ENCODE measurements at regions not wholly inside any gene's neighbourhood (a gene's known extent, or its start where the extent isn't known, plus 50 kb on each side); places are given as distances from the start of the nearest gene placed in this dataset.

DNA sequence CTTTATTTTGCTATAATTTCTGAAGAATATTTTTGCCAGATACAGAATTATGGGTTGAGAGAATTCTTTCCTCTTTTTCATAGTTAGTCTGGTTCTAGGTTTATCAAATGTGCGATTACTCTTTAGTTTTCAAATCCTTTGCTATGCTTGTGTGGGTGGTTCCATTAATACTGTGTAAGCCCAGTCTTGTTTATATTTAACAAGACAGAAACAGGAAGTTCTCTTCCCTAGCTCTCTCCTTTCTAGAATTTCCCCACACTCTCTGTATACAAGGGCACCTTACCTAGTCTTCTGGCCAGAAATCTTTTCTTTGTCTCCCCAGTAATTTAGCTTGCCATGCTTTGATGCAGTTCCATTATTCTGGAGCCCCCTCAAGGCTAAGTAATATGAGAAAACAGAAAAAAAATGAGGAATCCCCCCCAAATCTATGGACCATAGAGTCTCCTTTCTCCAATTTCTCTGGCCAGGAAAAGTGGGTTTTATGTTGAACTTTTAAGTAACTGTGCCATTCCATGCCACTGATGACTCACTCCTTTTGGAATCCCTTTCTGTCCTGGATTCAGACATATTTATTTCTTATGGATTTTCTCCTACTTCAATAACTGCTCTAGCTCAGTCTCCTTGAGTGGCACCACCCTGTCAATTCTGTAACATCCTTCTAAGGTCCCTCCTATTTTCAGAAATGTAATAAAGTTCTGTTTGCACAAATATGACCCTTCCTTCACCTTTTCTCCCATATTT, 1714.1 kb downstream of the EFNA5 start:
- H3K27ac ChIP-seq (ENCODE audit: low read depth, low read length): peak overlapping the region; percentile 56
- peaks cover 11% of the 10 kb centered on the region for H3K4me1 ChIP-seq (ENCODE audit: control insufficient read depth, insufficient read depth, low read length, unreplicated experiment)
- H3K4me3 ChIP-seq (ENCODE audit: low read depth, low read length): peak overlapping the region; percentile 31; the same call in 1 of the 2 replicates
- no peaks in the 10 kb centered on the region for H3K27me3 ChIP-seq (ENCODE audit: insufficient read depth, low read length)
- H2AFZ ChIP-seq (ENCODE audit: low read length, unreplicated experiment): peak overlapping the region; percentile 80
- no peaks in the 10 kb centered on the region for H3K36me3 ChIP-seq (ENCODE audit: insufficient read depth, low read length)
- no peaks in the 10 kb centered on the region for H3K79me2 ChIP-seq (ENCODE audit: control insufficient read depth, insufficient read depth, low read length, unreplicated experiment)

GRCh38 chr5:105954341-105954740, 1716.4 kb downstream of the EFNA5 start:
- Histone ChIP-seq H3K4me3 (ENCODE audit: low read depth, low read length) (no peak overlapping the region), H3K4me1 (ENCODE audit: control insufficient read depth, insufficient read depth, low read length, unreplicated experiment) (peaks cover 11% of the 10 kb centered on the region), H2AFZ (ENCODE audit: low read length, unreplicated experiment) (no peak overlapping the region), H3K27me3 (ENCODE audit: insufficient read depth, low read length) (no peaks in the 10 kb centered on the region), H3K27ac (ENCODE audit: low read depth, low read length) (no peak overlapping the region), H3K36me3 (ENCODE audit: insufficient read depth, low read length) (no peaks in the 10 kb centered on the region), H3K79me2 (ENCODE audit: control insufficient read depth, insufficient read depth, low read length, unreplicated experiment) (no peaks in the 10 kb centered on the region)

- Histone ChIP-seq H3K36me3 (ENCODE audit: insufficient read depth, low read length) (no peaks in the 10 kb centered on the region), H2AFZ (ENCODE audit: low read length, unreplicated experiment) (no peak overlapping the region), H3K27ac (ENCODE audit: low read depth, low read length) (no peak overlapping the region), H3K79me2 (ENCODE audit: control insufficient read depth, insufficient read depth, low read length, unreplicated experiment) (no peaks in the 10 kb centered on the region), H3K4me3 (ENCODE audit: low read depth, low read length) (no peak overlapping the region), H3K4me1 (ENCODE audit: control insufficient read depth, insufficient read depth, low read length, unreplicated experiment) (peaks cover 11% of the 10 kb centered on the region), H3K27me3 (ENCODE audit: insufficient read depth, low read length) (no peaks in the 10 kb centered on the region)
These were observed 1717.1 kb downstream of the EFNA5 start for GRCh38 chr5:105953616-105954015.

GRCh38 chr5:105952875-105953274, 1717.9 kb downstream of the EFNA5 start:
- no peak overlapping the region for H3K27ac ChIP-seq (ENCODE audit: low read depth, low read length)
- H2AFZ ChIP-seq (ENCODE audit: low read length, unreplicated experiment): no peak overlapping the region
- no peaks in the 10 kb centered on the region for H3K27me3 ChIP-seq (ENCODE audit: insufficient read depth, low read length)
- no peaks in the 10 kb centered on the region for H3K79me2 ChIP-seq (ENCODE audit: control insufficient read depth, insufficient read depth, low read length, unreplicated experiment)
- no peaks in the 10 kb centered on the region for H3K36me3 ChIP-seq (ENCODE audit: insufficient read depth, low read length)
- no peak overlapping the region for H3K4me3 ChIP-seq (ENCODE audit: low read depth, low read length)
- peaks cover 11% of the 10 kb centered on the region for H3K4me1 ChIP-seq (ENCODE audit: control insufficient read depth, insufficient read depth, low read length, unreplicated experiment)

DNA sequence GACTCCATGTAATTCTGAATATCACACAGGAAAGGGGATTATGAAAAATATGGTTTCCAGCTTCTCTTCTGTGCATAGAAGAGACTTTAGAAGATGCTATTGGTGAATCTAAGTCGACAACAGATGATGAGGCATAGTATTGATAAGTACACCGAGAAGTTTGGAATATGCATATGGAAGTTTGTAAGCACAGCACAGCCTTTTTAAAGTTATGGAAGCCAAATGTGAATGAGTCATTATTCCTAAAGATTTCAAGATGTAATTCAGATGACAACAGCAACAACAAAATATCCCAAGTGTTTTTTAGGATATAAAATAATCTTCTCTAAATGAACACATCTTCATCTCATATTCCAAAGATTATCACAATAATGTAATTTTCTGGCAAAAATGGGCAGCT, 1723.3 kb downstream of the EFNA5 start:
- H3K4me3 ChIP-seq (ENCODE audit: low read depth, low read length): no peak overlapping the region
- no peaks in the 10 kb centered on the region for H3K27me3 ChIP-seq (ENCODE audit: insufficient read depth, low read length)
- H2AFZ ChIP-seq (ENCODE audit: low read length, unreplicated experiment): no peak overlapping the region
- H3K27ac ChIP-seq (ENCODE audit: low read depth, low read length): no peak overlapping the region
- no peaks in the 10 kb centered on the region for H3K4me1 ChIP-seq (ENCODE audit: control insufficient read depth, insufficient read depth, low read length, unreplicated experiment)
- no peaks in the 10 kb centered on the region for H3K36me3 ChIP-seq (ENCODE audit: insufficient read depth, low read length)
- no peaks in the 10 kb centered on the region for H3K79me2 ChIP-seq (ENCODE audit: control insufficient read depth, insufficient read depth, low read length, unreplicated experiment)

DNA sequence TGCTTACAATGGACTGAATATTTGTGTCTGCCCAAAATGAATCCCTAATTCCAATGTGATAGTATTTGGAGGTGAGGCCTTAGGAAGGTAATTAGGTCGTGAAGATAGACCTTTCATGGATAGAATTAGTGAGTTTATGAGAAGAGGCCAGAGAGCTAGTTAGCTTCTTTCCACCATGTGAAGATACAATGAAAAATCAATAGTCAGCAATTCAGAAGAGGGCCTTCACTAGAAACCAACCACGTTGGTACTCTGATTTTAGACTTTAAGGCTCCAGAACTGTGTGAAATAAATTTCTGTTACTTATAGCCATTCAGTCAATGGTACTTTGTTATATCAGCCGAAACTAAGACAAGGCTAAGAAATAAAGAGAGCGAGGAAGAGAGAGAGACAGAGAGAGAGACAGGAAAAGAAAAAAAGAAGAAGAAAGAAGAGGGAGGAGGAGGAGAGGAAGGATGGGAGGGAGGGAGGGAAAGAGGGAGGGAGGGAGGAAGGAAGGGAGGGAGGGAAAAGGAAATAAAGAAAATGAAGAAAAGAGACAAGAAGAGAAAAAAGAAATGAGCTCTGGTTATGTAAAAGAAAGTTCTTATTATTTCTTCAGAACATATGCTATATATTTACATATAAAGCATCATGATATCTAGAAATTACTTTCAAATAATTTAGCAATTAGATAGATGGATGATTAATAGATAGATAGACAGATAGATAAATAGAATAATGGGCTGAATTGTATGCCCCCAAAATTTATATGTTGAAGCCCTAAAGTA, 1725.3 kb downstream of the EFNA5 start:
- no peaks in the 10 kb centered on the region for H3K36me3 ChIP-seq (ENCODE audit: insufficient read depth, low read length)
- H3K4me3 ChIP-seq (ENCODE audit: low read depth, low read length): no peak overlapping the region
- H3K79me2 ChIP-seq (ENCODE audit: control insufficient read depth, insufficient read depth, low read length, unreplicated experiment): no peaks in the 10 kb centered on the region
- no peaks in the 10 kb centered on the region for H3K4me1 ChIP-seq (ENCODE audit: control insufficient read depth, insufficient read depth, low read length, unreplicated experiment)
- H2AFZ ChIP-seq (ENCODE audit: low read length, unreplicated experiment): no peak overlapping the region
- H3K27ac ChIP-seq (ENCODE audit: low read depth, low read length): no peak overlapping the region
- no peaks in the 10 kb centered on the region for H3K27me3 ChIP-seq (ENCODE audit: insufficient read depth, low read length)

GRCh38 chr5:105940181-105940580, 1730.6 kb downstream of the EFNA5 start:
- no peak overlapping the region for H3K4me3 ChIP-seq (ENCODE audit: low read depth, low read length)
- no peak overlapping the region for H2AFZ ChIP-seq (ENCODE audit: low read length, unreplicated experiment)
- no peak overlapping the region for H3K27ac ChIP-seq (ENCODE audit: low read depth, low read length)
- no peaks in the 10 kb centered on the region for H3K79me2 ChIP-seq (ENCODE audit: control insufficient read depth, insufficient read depth, low read length, unreplicated experiment)
- no peaks in the 10 kb centered on the region for H3K4me1 ChIP-seq (ENCODE audit: control insufficient read depth, insufficient read depth, low read length, unreplicated experiment)
- no peaks in the 10 kb centered on the region for H3K27me3 ChIP-seq (ENCODE audit: insufficient read depth, low read length)
- H3K36me3 ChIP-seq (ENCODE audit: insufficient read depth, low read length): no peaks in the 10 kb centered on the region

- H3K4me3 ChIP-seq (ENCODE audit: low read depth, low read length): no peak overlapping the region
- no peaks in the 10 kb centered on the region for H3K79me2 ChIP-seq (ENCODE audit: control insufficient read depth, insufficient read depth, low read length, unreplicated experiment)
- H3K4me1 ChIP-seq (ENCODE audit: control insufficient read depth, insufficient read depth, low read length, unreplicated experiment): peaks cover 19% of the 10 kb centered on the region
- no peaks in the 10 kb centered on the region for H3K27me3 ChIP-seq (ENCODE audit: insufficient read depth, low read length)
- H3K36me3 ChIP-seq (ENCODE audit: insufficient read depth, low read length): no peaks in the 10 kb centered on the region
- H2AFZ ChIP-seq (ENCODE audit: low read length, unreplicated experiment): no peak overlapping the region
- no peak overlapping the region for H3K27ac ChIP-seq (ENCODE audit: low read depth, low read length)
These were observed 1736.6 kb downstream of the EFNA5 start for GRCh38 chr5:105934171-105934570.

GRCh38 chr5:105931881-105932421, 1738.8 kb downstream of the EFNA5 start:
- H3K79me2 ChIP-seq (ENCODE audit: control insufficient read depth, insufficient read depth, low read length, unreplicated experiment): no peaks in the 10 kb centered on the region
- H2AFZ ChIP-seq (ENCODE audit: low read length, unreplicated experiment): peak overlapping the region; percentile 81
- peak overlapping the region; percentile 45; the same call in 1 of the 2 replicates for H3K4me3 ChIP-seq (ENCODE audit: low read depth, low read length)
- no peaks in the 10 kb centered on the region for H3K27me3 ChIP-seq (ENCODE audit: insufficient read depth, low read length)
- H3K27ac ChIP-seq (ENCODE audit: low read depth, low read length): peak overlapping the region; percentile 78
- no peaks in the 10 kb centered on the region for H3K36me3 ChIP-seq (ENCODE audit: insufficient read depth, low read length)
- H3K4me1 ChIP-seq (ENCODE audit: control insufficient read depth, insufficient read depth, low read length, unreplicated experiment): peaks cover 19% of the 10 kb centered on the region

DNA sequence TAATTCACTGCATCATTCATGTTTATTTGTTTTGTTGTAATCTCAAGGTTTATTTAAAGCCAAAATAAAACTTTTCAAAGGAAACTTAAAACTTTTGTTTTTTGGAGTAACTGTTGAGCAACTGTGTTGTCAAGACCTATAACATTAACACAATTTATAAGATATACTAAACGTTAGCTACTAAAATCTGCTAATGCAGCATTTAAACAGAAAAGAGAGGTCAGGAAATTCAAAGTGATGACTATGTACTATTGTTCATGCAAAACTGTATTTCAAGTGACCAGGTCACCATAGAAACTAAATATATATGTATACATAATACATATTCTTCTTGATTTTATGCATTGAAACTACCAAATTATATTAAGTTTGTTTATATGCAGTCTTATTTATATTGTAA, 1740.9 kb downstream of the EFNA5 start:
- no peaks in the 10 kb centered on the region for H3K36me3 ChIP-seq (ENCODE audit: insufficient read depth, low read length)

More for the DNA sequence above, 1740.9 kb downstream of the EFNA5 start:
- no peaks in the 10 kb centered on the region for H3K79me2 ChIP-seq (ENCODE audit: control insufficient read depth, insufficient read depth, low read length, unreplicated experiment)
- H3K4me1 ChIP-seq (ENCODE audit: control insufficient read depth, insufficient read depth, low read length, unreplicated experiment): peaks cover 30% of the 10 kb centered on the region
- peak overlapping the region; percentile 51 for H2AFZ ChIP-seq (ENCODE audit: low read length, unreplicated experiment)
- no peak overlapping the region for H3K4me3 ChIP-seq (ENCODE audit: low read depth, low read length)
- no peak overlapping the region for H3K27ac ChIP-seq (ENCODE audit: low read depth, low read length)
- H3K27me3 ChIP-seq (ENCODE audit: insufficient read depth, low read length): no peaks in the 10 kb centered on the region

Measured in ACC112 (cell line).